ENCODE measurements at regions not wholly inside any gene's neighbourhood (a gene's known extent, or its start where the extent isn't known, plus 50 kb on each side); places are given as distances from the start of the nearest gene placed in this dataset.

DNA sequence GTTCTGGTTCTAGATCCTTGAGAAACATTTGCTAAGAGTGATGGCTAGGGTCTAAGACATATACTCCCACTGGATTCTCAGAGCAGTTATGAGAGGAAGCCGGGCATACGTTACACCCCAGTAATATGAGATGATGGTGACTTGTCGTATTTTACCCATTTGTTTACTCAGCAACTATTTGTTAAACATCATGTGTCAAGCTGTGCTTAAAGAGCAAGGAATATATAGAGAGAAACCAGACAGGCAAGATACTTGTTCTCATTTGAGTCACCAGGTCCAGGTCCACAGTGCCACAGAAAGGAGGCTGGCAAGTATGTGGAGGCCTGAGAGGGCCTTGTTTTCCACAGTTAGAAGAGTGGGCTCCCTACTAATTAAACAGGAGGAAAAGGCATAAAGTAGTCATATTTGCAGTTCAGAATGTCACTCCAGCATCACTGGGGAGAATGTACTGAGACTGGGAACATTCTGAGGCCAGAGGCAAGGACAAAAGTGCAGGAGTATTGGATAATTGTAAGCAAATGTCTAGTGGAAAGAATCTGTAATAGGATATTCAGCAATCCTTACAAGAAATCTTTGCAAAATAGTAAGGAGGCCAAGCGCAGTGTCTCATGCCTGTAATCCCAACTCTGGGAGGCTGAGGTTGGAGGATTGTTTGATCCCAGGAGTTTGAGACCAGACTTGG is 142.2 kb downstream of the IRS2 start:
- no peak for DNase-seq (ENCODE audit: low spot score)

DNA sequence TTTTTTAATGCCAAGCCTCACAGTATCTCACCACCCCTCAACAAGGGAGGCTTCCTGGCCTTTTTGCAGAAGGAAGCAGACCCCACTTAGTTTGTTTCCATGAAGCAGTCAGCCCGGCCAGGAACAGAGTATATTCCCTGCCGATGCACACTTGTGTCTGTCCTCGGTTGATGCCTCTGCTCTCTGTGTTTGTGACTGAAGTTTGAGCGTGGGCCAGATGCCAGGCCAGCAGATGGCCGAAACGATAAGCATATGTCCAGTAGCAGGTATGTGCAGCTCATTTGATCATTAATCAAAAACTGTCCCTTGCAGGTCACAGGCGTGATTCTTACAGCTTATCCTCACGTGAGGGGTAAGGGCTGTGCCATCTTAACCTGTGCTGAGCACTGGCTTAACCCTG is 144.0 kb downstream of the IRS2 start:
- no peak for DNase-seq (ENCODE audit: low spot score)

DNA sequence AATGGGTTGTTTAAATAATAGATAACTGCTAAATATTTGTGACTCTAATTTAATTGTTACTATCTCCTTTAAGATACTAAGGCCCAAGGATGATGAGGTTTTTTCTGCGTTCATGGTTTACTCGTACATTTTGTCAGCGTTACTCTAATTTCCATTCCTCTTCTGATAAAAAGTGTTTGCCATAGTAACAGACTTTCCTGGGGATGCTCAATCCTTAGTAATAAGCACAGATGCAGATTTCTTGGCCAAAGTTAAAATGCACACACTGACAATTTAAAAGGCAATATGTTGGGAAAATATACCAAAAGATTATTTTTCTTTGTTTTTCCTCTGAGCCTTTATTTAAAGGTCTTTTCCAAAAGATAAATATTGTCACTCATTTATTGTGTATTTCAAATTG is 149.6 kb downstream of the IRS2 start:
- no peak for DNase-seq (ENCODE audit: low spot score)

DNA sequence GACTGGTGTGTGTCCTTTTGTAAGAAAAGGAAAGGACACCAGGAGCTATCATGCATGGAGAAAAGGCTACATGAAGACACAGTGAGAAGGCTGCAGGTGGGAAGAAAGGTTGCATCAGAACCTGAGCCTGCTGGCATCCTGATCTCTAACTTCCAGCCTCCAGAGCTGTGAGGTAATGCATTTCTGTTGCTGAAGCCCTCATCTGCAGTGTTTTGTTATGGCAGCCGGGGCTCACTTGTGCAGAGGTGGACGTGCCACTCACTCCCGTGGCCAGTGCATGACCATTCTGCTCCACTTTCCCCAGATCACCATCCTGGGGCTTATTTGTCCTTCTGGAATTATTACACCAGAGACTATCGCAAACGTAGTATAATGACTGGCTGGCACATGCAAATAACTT is 155.3 kb downstream of the IRS2 start:
- no peak for DNase-seq (ENCODE audit: low spot score)

DNA sequence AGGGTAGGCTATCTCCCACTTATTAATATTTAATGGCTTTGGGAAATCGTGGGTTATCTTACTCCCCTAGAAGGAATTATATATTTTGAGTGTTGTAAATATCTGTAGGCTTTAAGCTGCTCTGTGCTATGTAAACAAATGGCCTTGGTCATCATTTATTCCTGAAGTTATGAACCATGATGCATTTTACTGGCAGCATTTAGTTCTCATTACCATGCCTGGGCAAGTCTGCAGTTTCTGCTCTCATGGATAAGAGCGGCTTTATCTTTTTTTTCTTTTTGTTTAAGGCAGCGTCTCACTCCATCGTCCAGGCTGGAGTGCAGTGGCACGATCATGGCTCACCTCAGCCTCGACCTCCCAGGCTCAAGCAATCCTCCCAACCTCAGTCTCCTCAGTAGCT is 156.1 kb downstream of the IRS2 start:
- DNase-seq (ENCODE audit: low spot score): no peak

DNA sequence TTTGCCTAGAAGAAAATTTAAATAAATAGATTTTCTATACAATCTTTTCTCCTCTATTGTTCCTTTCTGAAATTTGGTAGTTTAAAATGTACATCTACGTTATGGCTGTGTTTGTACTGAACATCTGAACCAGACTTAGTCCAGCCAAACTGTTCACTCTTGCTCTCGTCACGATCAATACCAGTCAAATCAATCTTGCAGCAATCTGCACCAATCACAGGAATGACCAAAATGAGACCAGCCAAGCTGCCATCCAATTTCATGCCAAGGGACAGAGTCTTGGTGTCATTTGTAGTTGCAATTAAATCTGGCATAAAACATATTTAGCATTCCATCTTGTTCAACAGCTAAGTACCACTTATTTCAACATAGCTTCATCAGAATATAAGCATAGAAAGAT is 156.6 kb downstream of the IRS2 start:
- no peak for DNase-seq (ENCODE audit: low spot score)

DNA sequence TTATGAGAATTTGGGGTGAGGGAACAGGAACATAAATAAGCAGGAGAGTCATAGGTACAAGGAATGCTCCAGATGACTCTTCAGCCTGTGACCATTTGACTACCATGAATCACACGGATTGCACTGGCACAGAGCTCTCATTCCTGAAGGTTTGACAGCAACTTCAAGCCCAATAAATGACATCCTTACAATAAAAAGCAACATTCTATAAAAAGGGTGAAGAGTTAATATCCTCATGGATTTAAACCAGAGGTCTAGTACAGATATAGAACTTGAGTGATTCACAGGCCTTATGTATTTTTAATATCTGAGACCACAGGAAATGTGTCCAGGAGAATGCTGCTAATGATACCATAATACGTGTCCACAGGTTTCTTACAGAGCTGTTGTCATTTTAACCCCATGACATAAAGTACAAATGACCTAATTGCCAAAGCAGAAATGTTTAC is 158.1 kb downstream of the IRS2 start:
- peak; percentile 72 for DNase-seq (ENCODE audit: low spot score)

DNA sequence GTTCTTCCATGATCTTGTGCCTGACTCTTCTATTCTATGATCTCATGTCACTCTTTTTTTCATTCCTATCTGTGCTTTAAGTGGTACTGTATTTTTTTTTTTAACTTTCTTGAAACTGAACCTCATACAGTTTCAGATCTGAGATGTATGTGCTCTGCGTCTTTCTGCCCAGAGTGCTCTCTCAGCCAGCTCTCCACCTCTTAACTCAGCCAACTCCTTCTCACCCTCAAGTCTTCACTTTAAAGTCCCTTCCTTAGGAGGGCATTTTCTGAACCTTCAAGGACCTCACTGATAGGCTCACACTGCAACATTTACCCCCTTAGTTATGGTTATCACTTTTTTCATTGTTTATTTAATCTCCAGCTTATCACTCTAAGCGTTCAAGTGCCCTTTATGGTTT is 158.7 kb downstream of the IRS2 start:
- DNase-seq (ENCODE audit: low spot score): no peak

DNA sequence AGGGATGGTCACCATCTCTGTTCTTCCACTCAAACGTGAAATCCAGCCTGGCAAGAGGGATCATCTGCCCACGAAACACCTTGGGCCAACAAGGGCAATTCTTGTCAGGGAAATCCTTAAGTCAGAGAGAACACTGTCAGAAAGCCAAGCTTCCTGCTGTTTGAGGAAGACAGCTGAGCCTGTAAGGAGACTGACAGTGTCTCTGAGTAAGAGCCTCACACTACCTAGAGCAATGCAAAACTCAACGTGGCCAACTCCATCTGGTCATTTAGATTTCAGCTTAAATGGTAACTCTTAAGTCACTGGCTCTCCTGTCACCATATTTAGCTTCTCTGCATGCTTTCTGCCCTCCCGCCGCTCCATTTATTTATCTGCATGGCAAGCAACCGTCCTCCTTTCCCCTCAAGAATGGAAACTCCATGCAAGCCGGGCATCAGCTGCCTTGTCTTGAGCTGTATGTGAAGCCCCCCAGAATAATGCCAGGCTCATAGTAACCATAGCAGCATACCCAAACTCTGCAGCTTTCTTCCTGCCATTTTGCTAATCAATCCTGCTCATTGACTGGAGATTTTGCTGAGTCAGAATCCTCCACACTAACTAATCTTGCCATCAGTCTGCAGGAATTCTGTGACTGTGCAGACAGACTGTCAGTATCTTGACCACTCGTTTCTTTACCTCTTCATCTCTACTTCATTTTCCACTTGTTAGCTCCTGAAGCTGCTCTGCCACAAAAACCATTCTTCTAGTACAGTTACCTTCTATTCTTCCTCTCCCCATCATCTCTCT is 159.8 kb downstream of the IRS2 start:
- DNase-seq (ENCODE audit: low spot score): no peak

DNA sequence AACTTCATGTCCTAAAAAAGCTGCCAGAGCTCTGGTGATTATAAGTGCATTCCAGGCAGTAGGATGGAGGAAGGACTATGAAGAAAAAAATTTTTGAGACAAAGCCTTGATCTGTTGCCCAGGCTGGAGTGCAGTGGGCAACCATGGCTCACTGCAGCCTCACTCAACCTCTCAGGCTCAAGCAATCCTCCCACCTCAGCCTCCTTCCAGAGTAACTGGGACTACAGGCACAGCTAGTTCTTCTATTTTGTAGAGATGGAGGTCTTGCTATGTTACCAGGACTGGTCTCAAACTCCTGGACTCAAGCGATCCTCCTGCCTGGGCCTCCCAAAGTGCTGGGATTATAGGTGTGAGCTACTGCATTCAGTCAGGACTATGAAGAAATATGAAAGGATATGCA is 161.2 kb downstream of the IRS2 start:
- no peak for DNase-seq (ENCODE audit: low spot score)

DNA sequence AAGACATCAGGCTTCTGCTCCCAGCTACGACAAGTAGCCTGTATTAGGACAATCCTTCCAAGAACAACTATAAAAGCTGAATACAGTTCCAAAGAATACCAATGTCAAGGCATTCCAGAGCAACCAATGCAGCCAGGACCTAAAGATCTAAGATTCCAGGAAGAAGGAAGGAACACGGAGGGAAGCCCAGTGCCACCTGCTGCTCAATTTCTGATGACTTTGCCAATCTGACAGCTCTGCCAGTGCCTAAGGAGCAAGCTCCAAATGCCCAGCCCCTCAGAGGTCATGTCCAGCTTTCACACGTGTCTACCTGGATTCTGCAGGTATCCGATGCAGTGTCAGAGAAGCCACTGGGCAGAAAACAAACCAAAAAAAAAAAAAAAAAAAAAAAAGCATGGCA is 164.4 kb downstream of the IRS2 start:
- DNase-seq (ENCODE audit: low spot score): no peak

DNA sequence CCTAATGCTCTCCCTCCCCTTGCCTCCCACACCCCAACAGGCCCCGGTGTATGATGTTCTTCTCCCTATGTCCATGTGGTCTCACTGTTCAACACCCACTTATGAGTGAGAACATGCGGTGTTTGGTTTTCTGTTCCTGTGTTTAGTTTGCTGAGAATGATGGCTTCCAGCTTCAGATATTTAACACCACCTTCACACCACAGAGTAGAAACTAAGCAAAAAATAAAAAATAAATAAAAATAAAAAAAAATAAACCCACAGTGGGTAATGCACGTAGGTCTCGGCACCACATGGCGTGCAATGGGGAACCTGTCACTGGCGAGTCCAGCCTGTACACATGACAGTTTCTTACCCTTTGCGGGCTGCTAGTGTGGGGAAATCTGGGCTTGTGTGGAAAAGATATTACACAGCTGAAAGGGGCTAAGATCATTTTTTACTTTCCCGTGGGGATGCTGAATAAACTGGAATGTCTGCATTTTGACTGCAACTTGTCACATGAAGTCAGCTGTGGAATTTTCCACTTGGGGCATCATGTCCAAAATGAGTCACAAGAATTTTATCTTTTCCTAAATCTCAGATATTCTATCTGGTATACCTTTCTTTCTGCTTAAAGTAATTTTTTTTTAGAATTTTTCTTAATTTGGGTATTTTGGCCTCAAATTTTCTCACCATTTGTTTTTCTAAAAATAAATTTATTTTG is 170.5 kb downstream of the IRS2 start:
- DNase-seq (ENCODE audit: low spot score): no peak

DNA sequence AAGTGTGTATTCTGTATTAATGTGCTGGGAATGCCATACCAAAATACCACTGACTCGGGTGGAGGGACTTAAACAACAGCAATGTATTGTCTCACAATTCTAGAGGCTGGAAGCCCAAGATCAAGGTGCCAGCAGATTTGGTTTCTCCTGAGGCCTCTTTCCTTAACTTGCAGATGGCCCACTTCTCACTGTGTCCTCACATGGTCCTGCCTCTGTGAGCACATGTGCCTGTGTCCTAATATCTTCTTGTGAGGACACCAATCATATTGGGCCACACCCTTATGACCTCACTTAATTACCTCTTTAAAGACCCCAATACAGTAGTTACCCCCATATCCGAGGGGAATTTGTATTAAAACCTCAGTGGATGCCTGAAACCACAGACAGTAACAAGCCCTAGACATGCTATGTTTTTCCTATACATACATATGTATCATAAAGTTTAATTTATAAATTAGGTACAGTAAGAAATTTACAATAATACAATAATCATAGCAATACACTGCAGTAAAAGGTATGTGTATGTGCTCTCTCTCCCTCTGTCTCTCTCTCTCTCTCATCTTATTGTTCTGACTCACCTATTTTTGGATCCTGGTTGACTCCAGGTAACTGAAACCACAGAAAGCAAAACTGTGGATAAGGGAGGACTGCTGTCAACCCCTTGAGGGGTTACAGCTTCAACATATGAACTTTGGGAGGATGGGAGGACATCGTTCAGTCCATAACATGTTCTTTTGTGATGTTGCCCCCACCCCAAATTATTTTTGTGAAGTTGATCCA is 174.3 kb downstream of the IRS2 start:
- DNase-seq (ENCODE audit: low spot score): no peak

DNA sequence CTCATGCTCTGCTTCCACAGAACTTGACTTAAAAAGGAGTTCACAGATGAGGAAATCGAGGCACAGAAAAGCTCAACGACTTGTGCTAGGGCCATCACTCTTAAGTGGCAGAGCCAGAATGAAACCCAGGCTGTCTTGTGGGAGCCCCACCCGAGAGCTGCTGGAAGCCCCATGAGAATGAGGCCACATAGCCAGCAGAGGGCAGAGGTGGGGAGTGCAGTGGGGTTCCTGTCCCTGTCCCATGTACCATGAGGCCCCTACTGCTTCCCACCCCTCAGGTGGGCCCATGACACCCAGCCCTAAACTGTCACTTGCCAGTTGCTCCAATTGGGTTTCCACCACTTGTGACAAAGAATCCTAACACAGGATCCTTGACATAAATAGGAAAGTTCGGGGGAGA is 175.9 kb downstream of the IRS2 start:
- DNase-seq (ENCODE audit: low spot score): no peak

DNA sequence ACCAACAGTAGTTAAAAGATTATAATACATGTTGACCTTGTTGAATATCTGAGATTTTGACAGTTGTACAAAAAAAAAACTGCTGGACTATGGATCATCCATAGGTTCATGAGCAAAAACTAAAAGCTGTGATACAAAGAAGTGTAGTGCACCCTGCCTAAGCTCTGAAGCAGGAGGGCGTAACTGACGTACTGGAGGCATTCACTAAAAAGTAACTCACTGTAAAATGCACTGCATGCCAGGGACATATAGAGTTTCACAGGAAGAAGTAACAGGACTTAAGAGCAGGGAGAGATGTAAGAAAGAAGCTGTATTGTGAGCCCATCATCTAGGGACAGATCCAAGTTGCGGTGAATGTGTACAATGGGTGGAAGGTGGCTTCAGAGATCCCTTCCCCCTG is 177.9 kb downstream of the IRS2 start:
- DNase-seq (ENCODE audit: low spot score): no peak

DNA sequence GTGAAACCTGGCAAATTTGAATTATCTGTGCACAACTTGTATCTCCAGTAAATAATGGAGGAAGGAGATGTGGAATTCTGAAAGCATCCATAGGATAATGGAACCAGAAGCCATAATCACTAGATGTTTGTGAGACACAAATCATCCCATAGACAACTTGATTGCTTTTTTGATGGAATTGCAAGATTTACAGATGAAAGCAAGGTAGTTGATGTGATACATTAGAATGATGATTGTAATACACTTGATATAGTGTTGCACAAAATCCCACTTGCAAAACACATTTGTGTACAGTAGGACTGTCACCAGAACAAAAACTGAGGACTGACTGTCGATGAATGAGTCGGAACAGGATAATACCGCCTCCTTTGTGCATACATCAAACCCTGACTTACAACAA is 178.3 kb downstream of the IRS2 start:
- no peak for DNase-seq (ENCODE audit: low spot score)

DNA sequence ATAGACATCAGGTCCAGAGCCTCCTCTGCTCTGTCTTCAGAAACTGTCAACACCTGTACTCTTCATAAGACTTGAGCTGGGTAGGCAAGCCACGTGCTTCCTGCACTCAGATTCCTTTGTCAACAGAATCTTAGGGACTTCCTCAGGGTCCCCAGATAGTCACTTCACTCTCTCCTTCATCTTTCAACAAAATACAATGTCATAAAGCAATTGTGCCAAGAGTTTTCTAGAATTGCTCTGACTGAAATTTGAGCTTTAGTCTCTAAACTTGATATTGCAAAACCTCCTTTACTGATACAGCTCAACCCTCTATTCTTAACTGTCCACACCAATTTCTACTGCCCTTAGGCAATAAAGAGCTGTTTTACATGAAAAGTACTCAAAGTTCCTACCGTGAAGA is 179.9 kb downstream of the IRS2 start:
- no peak for DNase-seq (ENCODE audit: low spot score)

DNA sequence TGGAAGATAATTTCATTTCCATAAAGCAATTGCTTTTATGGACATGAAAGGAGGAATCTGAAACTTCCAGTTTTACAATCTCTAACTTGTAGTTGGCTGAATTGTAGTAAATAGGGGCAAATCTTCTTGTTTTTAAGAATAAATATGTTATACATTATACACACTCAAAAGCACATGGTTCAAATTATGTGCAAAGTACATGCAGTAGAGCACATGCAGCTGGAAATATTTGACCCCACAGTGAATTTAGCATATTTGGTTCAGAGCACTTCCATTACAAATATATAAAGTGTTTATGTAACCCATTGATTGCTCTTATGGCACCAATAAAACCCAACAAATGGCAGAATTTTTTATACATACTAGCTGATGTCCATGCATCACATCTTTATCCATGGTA is 180.5 kb downstream of the IRS2 start:
- DNase-seq (ENCODE audit: low spot score): no peak

DNA sequence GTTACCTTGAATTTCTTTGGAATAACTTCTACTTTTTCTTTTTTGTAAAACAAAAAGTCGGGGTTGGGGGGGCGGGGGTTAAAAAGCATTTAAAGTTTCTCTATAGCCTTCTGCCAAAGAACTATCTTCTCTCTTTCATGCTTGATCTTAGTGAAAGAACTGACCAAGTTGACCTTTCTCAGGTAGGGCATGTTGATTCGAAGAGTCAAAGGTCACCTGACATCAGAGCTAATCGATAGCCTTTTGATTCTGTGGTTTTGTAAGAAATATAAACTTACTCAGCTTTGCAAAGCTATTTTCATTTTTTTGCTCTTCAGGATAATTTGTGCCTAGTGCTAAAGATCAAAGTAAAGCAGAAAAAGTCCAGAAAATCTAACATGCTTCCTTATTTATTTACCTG is 181.5 kb downstream of the IRS2 start:
- no peak for DNase-seq (ENCODE audit: low spot score)

DNA sequence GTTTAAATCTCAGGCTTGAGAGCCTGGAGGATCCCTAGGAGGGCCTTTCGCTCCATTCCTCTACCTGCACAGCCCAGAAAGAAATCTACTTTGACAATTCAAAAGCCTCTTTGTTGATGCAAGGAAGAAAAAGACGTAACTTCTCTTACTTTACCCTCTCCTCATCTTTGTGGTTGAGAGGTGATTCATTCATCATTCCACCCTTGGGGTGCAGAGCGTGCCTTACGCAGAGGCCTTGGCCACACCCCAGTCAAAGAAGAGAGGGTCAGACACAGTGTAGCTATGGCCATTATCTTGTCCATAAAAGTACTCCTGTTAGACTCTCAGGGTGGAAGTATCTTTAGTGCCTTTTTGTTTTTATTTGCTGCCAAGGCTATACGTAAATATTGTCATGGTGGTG is 184.0 kb downstream of the IRS2 start:
- DNase-seq (ENCODE audit: low spot score): no peak

DNA sequence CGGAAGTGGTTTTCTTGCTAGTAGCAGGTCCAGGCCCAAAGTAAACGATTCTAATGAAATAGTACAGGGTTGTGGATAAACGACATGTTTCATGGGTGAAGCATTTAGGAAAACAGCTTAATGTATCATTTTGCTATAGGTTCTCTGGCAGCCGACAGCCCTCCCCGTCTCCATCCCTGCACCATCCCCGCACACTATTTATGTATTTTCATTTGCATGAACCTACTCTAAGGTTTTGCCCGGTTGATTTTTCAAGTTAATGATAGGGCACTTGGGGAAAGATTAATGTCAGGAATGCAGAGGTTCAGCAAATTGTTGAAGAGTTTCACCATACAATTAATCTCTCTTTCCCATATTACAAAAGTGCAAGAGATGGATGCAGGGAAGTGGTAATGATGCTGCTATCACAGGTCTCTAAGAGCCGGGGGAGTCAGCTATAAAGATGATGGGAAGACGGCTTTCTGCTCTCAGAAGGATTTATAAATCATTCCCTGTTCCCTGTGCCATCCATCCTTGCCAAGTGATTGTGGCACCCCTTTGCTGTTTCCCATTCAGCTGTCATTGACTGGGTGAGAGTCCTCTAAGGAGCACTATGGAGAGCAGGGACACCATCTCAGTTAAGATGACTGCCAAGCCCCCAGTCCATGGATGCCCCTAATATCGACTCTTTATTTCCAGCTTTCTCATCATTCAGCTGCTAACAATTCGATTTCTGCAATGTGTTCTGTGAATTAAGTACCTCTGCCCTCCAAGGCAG is 186.3 kb downstream of the IRS2 start:
- no peak for DNase-seq (ENCODE audit: low spot score)

DNA sequence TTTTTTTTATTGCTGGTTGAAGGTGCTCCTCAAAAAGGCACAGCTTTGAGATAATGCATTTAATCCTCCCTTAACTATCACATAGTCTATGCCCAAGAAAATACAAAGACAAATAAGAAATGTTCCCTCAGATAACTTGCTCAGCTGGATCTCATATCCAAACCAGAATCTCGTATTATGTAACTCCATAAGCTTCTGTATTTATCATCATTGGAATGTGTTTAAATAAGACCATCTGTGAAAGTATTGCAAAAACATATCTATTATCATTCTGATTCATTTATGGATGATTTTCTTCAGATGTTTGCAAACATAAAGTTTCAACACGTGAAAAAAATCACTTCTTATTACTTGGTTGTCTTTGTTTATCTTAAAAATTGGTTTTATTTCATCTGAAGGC is 190.9 kb downstream of the IRS2 start:
- DNase-seq (ENCODE audit: low spot score): peak; percentile 47
